SK-MEL-5 (cell line): ENCODE measurements at regions not wholly inside any gene's neighbourhood (a gene's known extent, or its start where the extent isn't known, plus 50 kb on each side); places are given as distances from the start of the nearest gene placed in this dataset.
A peak's percentile ranks its signal among the peaks of the same experiment; 100 is the strongest.

Experiments used
- DNase-seq: peaks from one replicate; pipeline ENCODE4 v3.0.0-alpha.2; 2016; ENCODE audit warnings: low read depth, low spot score
- in situ Hi-C: cut with HindIII; loops from 2 replicates; pipeline ENCODE4 v1.10.0; 2016; ENCODE audit warnings: low sequenced_read_pairs, high pct_unique_total_duplicates, low pct_unique_long_range_greater_than_20kb

- DNase-seq: no peak
- in situ Hi-C loops: no loop called here
These were observed 301.1 kb upstream of the OR4E1 start for GRCh38 chr14:21974741-21975140.

- DNase-seq: no peak
- in situ Hi-C loops: no loop called here
These were observed 291.4 kb upstream of the OR4E1 start for GRCh38 chr14:21965042-21965441.

DNA sequence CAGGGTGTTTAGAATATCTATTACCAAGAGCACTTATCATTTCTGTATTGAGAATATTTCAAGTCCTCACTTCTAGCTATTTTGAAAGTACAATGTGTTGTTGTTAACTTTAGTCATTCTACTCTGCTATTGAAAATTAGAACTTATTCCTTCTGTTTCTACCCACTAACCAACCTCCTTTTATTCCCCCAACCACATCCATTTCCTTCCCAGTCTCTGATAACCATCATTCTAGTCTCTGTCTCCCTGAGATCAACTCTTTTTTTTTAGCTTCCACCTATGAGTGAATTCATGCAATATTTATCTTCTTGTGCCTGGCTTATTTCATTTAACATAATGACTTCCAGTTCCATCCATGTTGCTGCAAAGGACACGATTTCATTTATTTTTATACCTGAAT is 290.6 kb upstream of the OR4E1 start:
- no peak for DNase-seq
- in situ Hi-C loops: no loop called here

DNA sequence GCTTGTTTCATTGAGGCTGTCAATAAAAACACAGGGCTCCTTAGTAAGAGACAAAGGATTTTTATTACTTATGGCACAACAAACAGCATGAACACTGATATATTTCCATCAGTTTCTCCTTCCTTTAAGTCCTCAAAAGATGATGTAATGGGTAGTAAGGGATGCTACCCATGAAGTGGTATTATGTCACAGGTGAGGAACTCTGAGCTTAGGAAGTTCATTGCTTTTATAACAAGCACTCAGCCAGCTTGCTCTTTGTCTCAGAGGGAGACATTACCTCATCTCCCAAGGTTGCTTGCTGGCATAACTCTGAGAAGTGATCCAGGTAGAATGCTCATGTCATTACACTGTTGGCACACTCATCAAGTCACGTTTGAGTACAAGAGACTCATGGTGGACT is 287.0 kb upstream of the OR4E1 start:
- in situ Hi-C loops: no loop called here
- no peak for DNase-seq

DNA sequence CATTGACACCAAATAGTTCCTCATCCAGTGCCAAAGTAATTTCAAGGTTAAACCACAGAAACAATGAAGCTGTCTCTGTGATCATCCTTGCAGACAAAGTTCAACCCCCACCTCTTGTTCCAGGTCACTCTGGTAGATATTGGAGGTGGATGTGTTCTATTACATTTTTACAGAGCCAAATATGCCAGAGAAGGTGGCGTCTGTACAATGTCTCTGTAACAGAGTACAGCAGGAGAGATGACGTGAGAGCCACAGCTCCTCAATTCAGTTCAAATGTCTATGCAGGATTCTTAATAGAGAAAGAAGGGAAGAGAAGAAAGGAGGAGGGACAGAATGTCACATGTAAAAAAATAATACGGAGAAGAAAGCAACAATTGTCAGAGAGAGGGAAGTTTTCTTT is 268.3 kb upstream of the OR4E1 start:
- in situ Hi-C loops: no loop called here
- no peak for DNase-seq

DNA sequence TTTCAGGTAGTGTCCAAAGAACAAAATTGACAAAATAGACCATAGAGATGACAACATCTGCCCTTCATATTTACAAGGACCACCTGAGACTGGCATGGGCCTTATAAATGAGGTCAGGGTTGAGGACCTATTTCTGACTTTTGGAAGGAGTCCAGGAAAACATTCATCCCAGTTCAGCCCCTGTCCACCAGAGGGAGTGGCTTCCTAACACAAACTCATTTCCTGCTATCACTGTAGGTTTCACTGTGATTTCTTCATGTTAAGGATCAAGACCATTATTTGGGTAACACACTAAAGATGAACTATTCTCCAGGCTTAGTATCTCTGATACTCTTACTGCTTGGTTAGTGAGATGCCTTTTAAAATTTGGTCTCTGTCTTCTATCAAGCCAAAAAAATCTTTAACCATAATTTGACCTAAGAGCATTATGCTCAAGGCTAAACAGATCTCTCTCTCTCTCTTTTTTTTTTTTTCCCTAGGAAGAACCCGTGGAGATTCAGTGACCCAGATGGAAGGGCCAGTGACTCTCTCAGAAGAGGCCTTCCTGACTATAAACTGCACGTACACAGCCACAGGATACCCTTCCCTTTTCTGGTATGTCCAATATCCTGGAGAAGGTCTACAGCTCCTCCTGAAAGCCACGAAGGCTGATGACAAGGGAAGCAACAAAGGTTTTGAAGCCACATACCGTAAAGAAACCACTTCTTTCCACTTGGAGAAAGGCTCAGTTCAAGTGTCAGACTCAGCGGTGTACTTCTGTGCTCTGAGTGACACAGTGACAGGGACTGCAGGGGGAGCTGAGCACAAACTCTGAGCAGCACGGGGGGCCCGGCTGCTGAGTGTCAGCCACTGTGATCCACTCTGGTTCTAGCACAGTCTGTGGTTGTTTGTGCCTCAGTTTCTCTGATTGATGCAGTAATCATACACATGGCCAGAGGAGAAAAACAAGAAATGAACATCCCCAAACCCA is 267.6 kb upstream of the OR4E1 start:
- DNase-seq: peak; percentile 56
- in situ Hi-C loops: no loop called here

- in situ Hi-C loops: no loop called here
- no peak for DNase-seq
These were observed 266.2 kb upstream of the OR4E1 start for GRCh38 chr14:21939836-21940235.

DNA sequence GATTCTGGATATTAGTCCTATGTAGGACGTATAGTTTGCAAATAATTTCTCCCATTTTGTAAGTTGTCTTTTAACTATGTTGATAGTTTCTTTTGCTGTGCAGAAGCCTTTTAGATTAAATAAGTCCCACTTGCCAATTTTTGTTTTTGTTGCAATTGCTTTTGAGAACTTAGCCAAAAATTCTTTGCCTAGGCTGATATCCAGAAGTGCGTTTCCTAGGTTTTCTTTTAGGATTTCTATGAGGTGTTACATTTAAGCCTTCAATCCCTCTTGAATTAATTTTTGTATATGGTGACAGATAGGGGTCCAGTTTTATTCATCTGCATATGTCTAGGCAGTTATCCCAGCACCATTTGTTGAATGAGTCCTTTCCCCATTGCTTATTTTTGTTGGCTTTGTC is 264.4 kb upstream of the OR4E1 start:
- in situ Hi-C loops: no loop called here
- no peak for DNase-seq

DNA sequence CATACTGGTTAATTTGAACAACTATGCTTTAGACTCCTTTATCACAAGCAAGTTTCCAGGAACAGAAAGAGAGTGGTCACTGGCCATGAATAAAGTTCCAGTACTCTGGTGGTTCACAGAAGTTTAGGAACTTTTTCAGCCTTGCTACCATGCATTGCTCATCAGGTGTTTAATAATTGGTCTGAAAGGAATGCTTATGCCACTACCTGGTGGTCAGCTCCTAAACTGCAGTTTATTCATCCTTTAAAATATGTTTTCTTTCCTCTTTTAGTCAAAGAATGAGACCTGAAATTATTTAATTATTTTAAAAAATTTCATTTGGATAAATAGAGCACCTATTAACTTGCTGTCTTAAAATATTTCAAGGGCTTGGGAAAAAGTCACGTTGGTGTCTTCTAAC is 260.1 kb upstream of the OR4E1 start:
- DNase-seq: peak; percentile 22
- in situ Hi-C loops: no loop called here

DNA sequence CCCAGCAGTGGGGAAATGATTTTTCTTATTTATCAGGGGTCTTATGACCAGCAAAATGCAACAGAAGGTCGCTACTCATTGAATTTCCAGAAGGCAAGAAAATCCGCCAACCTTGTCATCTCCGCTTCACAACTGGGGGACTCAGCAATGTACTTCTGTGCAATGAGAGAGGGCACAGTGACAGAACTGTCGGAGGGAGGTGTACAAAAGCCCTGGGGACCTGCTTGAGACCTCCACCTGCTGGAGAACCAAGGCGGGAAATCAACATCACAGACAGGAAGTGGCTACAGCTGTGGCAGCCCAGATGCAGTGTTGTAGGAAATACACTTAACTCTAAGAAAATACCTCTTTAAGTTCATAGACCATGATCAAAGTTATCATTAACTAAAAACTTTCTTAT is 250.9 kb upstream of the OR4E1 start:
- DNase-seq: no peak
- in situ Hi-C loops: no loop called here

DNA sequence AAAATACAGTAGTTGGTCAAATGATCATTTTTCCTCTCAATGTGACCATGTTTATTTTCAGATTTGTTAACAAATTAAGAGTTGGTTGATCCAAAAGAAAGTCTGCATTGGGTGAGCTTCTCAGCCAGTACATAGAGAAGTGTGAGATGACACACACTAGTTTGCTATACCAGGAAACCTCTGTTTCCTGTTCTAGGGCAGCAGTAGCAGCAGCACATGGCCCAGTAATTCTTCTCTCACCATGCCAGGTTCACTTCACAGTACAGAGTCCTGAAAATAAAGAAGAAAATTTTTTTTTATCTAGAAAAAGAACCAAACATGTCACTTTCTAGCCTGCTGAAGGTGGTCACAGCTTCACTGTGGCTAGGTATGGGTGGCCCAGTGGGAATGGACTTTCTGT is 250.2 kb upstream of the OR4E1 start:
- DNase-seq: no peak
- in situ Hi-C loops: no loop called here

DNA sequence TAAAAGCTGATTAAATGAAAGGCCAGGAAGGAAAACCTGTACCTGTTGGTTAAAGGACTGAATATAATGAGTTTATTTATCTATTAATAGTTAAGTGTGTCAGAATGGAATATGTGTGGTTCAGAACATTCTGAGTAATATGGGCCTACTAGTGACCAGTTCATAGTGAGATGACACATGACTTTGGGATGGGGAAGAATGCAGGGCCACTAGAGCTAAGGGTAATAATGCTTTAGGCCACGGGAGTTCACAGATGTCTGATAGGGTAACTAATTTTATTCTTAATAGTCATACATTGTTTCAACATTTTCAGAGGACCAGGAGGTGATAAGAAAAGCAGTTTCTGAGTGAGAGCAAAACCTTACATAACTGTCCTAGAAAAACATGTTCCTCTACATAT is 247.8 kb upstream of the OR4E1 start:
- DNase-seq: no peak
- in situ Hi-C loops: no loop called here

DNA sequence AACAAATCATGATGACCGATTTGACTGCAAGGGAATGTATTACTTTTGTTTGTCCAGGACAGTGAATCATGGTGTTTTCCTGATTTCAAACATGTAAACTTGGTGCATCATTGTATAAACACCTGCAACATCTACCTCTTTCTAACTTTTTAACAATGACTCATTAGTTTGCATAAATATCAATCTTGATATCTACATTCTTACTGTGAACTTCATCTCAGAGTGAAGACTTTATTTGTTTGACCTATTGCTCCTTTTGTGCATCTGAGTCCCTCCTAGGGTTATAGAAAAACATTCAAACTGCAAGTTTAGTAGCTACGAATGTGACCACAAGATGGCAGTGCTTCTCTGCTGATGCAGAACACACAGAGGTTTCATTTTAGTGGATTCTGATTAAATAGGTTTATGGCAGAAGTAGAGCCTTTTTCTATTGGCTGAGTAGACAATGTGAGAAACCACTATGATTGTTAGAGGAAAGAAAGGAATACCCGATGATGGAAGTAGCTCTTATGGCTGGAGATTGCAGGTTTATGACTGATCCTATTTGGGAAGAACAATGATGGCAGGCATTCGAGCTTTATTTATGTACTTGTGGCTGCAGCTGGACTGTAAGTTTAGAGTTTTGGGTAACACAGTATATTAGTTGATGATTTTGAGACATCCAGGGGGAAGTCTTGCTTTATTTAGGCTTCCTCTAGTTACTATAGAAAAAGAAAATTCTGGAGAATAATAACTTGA is 244.2 kb upstream of the OR4E1 start:
- in situ Hi-C loops: no loop called here
- DNase-seq: peak; percentile 71

- in situ Hi-C loops: no loop called here
- DNase-seq: no peak
These were observed 242.2 kb upstream of the OR4E1 start for GRCh38 chr14:21915826-21916225.

DNA sequence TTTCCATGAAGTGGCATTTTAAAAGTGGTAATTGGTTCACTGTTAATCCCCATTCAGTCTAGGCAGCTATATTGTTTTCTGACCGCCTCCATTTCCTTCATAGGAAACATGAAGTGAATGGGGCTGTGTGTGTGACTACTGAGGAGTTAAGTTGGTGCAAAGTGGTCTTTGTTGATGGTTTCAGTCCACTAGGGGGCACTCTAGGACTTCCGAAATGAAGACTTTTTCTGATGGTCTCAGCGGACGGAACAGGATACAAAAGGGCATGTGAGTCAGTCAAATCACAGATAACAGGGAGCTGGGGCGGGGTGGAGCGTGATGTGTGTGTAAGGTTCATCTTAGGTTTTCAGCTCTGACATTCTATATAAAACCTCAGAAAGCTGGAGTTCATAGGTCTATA is 240.1 kb upstream of the OR4E1 start:
- in situ Hi-C loops: no loop called here
- peak; percentile 94 for DNase-seq

GRCh38 chr14:21912367-21912766 is 238.7 kb upstream of the OR4E1 start:
- no peak for DNase-seq
- in situ Hi-C loops: no loop called here

- in situ Hi-C loops: no loop called here
- DNase-seq: no peak
These were observed 238.3 kb upstream of the OR4E1 start for GRCh38 chr14:21911877-21912276.

- in situ Hi-C loops: no loop called here
- no peak for DNase-seq
These were observed 236.6 kb upstream of the OR4E1 start for GRCh38 chr14:21910260-21910659.
